ENCODE measurements at regions not wholly inside any gene's neighbourhood (a gene's known extent, or its start where the extent isn't known, plus 50 kb on each side); places are given as distances from the start of the nearest gene placed in this dataset.

DNA sequence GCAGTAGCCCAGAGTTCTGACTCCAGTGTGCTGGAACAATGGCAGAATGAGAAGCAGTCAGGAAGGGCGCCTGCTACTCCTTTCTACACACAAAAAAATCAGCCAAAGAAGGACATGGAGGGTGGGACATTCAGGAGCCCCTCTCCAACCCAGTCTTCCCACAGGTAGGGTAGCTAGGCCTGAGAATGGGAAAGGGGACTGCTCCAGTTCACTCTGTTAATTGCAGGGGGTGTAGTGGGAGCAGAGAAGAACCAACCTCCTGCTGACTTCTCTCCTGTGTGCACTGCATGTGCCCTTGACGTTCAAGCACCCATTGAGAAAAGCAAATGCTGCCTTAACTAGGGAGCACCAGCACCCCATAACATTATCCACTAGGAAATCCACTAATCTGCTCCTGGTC is 119.1 kb upstream of the IRX6 start:
- no peak overlapping the region for H3K27ac ChIP-seq
- TF ChIP-seq ZFX (IDR thresholded peaks at IDR 0.05; ENCODE audit: borderline replicate concordance), result no peak
- TF ChIP-seq, protein P1, sequence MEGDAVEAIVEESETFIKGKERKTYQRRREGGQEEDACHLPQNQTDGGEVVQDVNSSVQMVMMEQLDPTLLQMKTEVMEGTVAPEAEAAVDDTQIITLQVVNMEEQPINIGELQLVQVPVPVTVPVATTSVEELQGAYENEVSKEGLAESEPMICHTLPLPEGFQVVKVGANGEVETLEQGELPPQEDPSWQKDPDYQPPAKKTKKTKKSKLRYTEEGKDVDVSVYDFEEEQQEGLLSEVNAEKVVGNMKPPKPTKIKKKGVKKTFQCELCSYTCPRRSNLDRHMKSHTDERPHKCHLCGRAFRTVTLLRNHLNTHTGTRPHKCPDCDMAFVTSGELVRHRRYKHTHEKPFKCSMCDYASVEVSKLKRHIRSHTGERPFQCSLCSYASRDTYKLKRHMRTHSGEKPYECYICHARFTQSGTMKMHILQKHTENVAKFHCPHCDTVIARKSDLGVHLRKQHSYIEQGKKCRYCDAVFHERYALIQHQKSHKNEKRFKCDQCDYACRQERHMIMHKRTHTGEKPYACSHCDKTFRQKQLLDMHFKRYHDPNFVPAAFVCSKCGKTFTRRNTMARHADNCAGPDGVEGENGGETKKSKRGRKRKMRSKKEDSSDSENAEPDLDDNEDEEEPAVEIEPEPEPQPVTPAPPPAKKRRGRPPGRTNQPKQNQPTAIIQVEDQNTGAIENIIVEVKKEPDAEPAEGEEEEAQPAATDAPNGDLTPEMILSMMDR (IDR thresholded peaks at IDR 0.05), result no peak

DNA sequence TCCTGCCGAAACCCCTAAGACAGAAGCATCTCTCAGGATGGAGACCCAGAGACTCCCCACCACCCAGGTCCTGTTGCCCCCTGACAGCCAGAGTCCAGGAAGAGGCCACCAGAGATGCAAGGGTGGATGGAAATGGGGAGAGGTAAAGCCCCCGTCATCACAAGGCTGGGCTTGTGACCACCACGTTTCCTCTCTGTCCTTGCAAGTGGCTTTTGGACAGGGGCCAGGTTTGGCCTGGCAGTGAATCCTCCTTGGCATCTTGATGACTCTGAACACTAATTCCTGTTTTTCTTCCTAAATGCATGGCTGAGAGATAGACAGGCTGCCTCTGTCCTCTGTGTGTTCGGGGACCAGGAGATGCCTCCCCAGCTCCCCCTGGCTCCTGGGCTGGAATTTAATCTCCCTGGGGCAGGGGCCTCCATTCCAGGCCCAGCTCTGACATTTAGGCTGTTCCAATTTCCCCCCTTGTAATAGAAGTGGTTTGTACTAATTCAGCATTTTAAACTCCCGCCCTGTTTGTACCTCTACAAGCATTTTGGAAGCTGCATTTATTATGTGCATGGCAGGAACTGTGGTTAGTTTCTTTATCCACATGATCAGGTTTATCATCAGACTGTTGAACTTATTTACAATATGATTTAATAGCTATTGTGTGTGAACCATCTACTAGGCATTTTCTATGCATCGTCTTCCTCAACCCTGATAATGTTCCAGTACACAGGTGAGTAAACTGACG is 116.1 kb upstream of the IRX6 start:
- TF ChIP-seq ZFX (IDR thresholded peaks at IDR 0.05; ENCODE audit: borderline replicate concordance), result no peak
- TF ChIP-seq, protein P1 (IDR thresholded peaks at IDR 0.05), result no peak
- no peak overlapping the region for H3K27ac ChIP-seq

DNA sequence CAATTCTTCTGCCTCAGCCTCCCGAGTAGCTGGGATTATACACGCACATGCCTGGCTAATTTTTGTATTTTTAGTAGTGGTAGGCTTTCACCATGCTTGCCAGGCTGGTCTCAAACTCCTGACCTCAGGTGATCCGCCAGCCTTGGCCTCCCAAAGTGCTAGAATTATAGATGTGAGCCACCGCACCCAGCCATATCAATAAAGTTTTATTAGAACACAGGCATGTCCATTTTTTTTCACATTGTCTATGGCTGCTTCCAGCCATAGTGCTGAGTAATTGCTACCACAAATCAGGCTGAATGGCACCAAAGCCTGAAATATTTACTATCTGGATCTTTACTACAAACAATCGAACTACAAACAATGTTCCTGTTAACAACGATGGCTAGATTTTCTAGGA is 114.4 kb upstream of the IRX6 start:
- H3K27ac ChIP-seq, result no peak overlapping the region
- TF ChIP-seq, protein P1 (IDR thresholded peaks at IDR 0.05), result no peak
- TF ChIP-seq ZFX (IDR thresholded peaks at IDR 0.05; ENCODE audit: borderline replicate concordance), result no peak

GRCh38 chr16:55212791-55213190 is 111.2 kb upstream of the IRX6 start:
- TF ChIP-seq, protein P1 (IDR thresholded peaks at IDR 0.05), result no peak
- TF ChIP-seq ZFX (IDR thresholded peaks at IDR 0.05; ENCODE audit: borderline replicate concordance), result no peak
- no peak overlapping the region for H3K27ac ChIP-seq

DNA sequence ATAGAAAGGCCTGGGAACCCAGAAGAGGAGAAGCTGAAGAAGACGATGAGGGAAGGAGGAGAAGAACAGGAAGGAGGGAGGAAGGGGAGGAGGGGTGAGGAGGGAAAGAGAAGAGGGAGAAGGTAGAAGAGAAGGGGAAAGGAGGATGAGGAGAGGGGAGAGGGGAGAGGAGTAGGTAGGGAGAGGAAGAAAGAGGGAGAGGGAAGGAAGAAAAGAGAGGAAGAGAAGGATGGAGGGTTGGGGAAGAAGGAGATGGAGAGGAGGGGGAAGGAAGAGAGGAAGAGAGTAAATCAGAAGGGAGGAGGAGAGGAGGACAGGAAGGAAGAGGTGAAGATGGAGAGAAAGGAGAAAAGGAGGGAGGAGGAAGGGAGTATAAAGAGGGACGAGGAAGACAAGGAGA is 109.6 kb upstream of the IRX6 start:
- TF ChIP-seq, protein P1 (IDR thresholded peaks at IDR 0.05), result no peak
- no peak for TF ChIP-seq ZFX (IDR thresholded peaks at IDR 0.05; ENCODE audit: borderline replicate concordance)
- no peak overlapping the region for H3K27ac ChIP-seq

DNA sequence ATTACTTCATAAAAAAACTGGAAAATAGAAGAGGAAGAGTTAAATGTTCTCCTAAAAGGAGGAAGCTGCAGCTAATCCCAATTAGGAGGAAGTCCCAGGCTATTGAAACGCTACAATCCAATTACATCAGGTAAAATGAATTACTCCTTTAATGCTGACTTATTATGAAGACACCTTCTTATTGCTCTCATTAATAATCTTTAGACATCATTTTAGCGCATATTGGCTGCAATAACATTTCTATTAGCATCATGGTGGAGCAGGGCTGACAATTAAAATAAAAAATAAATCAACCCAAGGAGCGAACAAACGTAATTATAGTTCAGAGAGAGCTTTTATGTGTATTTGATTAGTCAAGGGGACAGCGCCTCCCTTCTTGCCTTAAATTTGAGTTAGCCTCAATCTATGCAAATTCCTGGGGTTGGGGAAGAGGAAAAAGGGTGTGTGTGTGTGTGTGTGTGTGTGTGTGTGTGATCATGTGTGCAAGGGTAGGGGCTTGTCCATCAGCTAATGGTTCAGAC is 109.0 kb upstream of the IRX6 start:
- H3K27ac ChIP-seq, result no peak overlapping the region
- TF ChIP-seq, protein P1 (IDR thresholded peaks at IDR 0.05), result no peak
- no peak for TF ChIP-seq ZFX (IDR thresholded peaks at IDR 0.05; ENCODE audit: borderline replicate concordance)

GRCh38 chr16:55217392-55217791 is 106.6 kb upstream of the IRX6 start:
- TF ChIP-seq, protein P1 (IDR thresholded peaks at IDR 0.05), result no peak
- no peak for TF ChIP-seq ZFX (IDR thresholded peaks at IDR 0.05; ENCODE audit: borderline replicate concordance)
- H3K27ac ChIP-seq, result no peak overlapping the region

Data from 22Rv1 (cell line).